Loucy (cell line): ENCODE measurements at regions not wholly inside any gene's neighbourhood (a gene's known extent, or its start where the extent isn't known, plus 50 kb on each side); places are given as distances from the start of the nearest gene placed in this dataset.

Experiments used
- H2AFZ ChIP-seq: fragments of 200-600 bp; sonication (generic); 2 replicates; pipeline ENCODE4 v1.6.0; 2016; ENCODE audit warnings: antibody characterized with exemption, mild to moderate bottlenecking, low read length, moderate library complexity
- H3F3A ChIP-seq: fragments of 200-600 bp; 2 replicates; pipeline ENCODE4 v1.6.0; 2016; ENCODE audit warnings: antibody characterized with exemption, low read depth, mild to moderate bottlenecking
- H3K27me3 ChIP-seq: fragments of 200-600 bp; sonication (generic); 2 replicates; pipeline ENCODE4 v1.6.1; 2014; ENCODE audit warnings: low read length, mild to moderate bottlenecking; ENCODE audit not compliant: insufficient read depth, poor library complexity, severe bottlenecking
- H3K36me3 ChIP-seq: fragments of 200-600 bp; sonication (generic); 2 replicates; pipeline ENCODE4 v1.6.1; 2016; ENCODE audit warnings: low read length; ENCODE audit not compliant: insufficient read depth
- H3K4me1 ChIP-seq: fragments of 200-600 bp; sonication (generic); 2 replicates; pipeline ENCODE4 v1.5.1; 2014; ENCODE audit warnings: low read length, mild to moderate bottlenecking; ENCODE audit not compliant: insufficient read depth, poor library complexity, severe bottlenecking
- H3K4me2 ChIP-seq: fragments of 200-600 bp; sonication (generic); 2 replicates; pipeline ENCODE4 v1.6.0; 2014; ENCODE audit warnings: antibody characterized with exemption, low read length, low read depth, mild to moderate bottlenecking; ENCODE audit not compliant: poor library complexity, severe bottlenecking
- H3K4me3 ChIP-seq: fragments of 200-600 bp; sonication (generic); 2 replicates; pipeline ENCODE4 v1.5.1; 2014; ENCODE audit warnings: low read length, mild to moderate bottlenecking, mixed read lengths; ENCODE audit not compliant: poor library complexity, severe bottlenecking
- H3K79me2 ChIP-seq: fragments of 200-600 bp; sonication (generic); 2 replicates; pipeline ENCODE4 v1.6.1; 2014; ENCODE audit warnings: low read length; ENCODE audit not compliant: insufficient read depth
- H3K9ac ChIP-seq: fragments of 200-600 bp; sonication (generic); 2 replicates; pipeline ENCODE4 v1.6.0; 2014; ENCODE audit warnings: mild to moderate bottlenecking, low read depth, low read length, moderate library complexity; ENCODE audit not compliant: poor library complexity, severe bottlenecking
- H3K9me2 ChIP-seq: fragments of 200-600 bp; sonication (generic); replicated peaks from 2 replicates; pipeline ENCODE4 v1.6.1; 2016; ENCODE audit warnings: low read depth, low read length, mixed read lengths
- H3K9me3 ChIP-seq: fragments of 200-600 bp; sonication (generic); 2 replicates; pipeline ENCODE4 v1.6.1; 2014; ENCODE audit warnings: mild to moderate bottlenecking, antibody characterized with exemption, low read length, low read depth; ENCODE audit not compliant: insufficient read depth
- H4K20me1 ChIP-seq: fragments of 200-600 bp; sonication (generic); 2 replicates; pipeline ENCODE4 v1.6.0; 2014; ENCODE audit warnings: antibody characterized with exemption, low read length, mild to moderate bottlenecking; ENCODE audit not compliant: insufficient read depth, poor library complexity, severe bottlenecking
- EZH2phosphoT487 ChIP-seq: fragments of 200-600 bp; IDR thresholded peaks from 2 replicates; pipeline ENCODE4 v1.6.1; 2018; ENCODE audit warnings: antibody characterized with exemption, mild to moderate bottlenecking, moderate library complexity, borderline replicate concordance
- TF ChIP-seq, protein P1 (sequence below): fragments of 200-600 bp; sonication (generic); conservative IDR thresholded peaks from 2 replicates; pipeline ENCODE4 v1.5.1; 2014; ENCODE audit warnings: mild to moderate bottlenecking, antibody characterized with exemption, low read length

GRCh38 chr15:96418146-96418545 lies 87.6 kb downstream of the NR2F2 start:
- Histone ChIP-seq H4K20me1 (no peaks in the 10 kb centered on the region), H3K36me3 (no peaks in the 10 kb centered on the region), H3K9ac (no peak overlapping the region), H2AFZ (no peak overlapping the region), H3K9me3 (no peaks in the 10 kb centered on the region), H3K4me3 (no peak overlapping the region), H3K4me1 (no peaks in the 10 kb centered on the region), H3K9me2 (no peaks in the 10 kb centered on the region), H3F3A (no peaks in the 10 kb centered on the region), H3K4me2 (no peak overlapping the region), H3K79me2 (no peaks in the 10 kb centered on the region), H3K27me3 (no peaks in the 10 kb centered on the region)
- no peak for TF ChIP-seq EZH2phosphoT487
- TF ChIP-seq, protein P1, sequence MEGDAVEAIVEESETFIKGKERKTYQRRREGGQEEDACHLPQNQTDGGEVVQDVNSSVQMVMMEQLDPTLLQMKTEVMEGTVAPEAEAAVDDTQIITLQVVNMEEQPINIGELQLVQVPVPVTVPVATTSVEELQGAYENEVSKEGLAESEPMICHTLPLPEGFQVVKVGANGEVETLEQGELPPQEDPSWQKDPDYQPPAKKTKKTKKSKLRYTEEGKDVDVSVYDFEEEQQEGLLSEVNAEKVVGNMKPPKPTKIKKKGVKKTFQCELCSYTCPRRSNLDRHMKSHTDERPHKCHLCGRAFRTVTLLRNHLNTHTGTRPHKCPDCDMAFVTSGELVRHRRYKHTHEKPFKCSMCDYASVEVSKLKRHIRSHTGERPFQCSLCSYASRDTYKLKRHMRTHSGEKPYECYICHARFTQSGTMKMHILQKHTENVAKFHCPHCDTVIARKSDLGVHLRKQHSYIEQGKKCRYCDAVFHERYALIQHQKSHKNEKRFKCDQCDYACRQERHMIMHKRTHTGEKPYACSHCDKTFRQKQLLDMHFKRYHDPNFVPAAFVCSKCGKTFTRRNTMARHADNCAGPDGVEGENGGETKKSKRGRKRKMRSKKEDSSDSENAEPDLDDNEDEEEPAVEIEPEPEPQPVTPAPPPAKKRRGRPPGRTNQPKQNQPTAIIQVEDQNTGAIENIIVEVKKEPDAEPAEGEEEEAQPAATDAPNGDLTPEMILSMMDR = no peak

DNA sequence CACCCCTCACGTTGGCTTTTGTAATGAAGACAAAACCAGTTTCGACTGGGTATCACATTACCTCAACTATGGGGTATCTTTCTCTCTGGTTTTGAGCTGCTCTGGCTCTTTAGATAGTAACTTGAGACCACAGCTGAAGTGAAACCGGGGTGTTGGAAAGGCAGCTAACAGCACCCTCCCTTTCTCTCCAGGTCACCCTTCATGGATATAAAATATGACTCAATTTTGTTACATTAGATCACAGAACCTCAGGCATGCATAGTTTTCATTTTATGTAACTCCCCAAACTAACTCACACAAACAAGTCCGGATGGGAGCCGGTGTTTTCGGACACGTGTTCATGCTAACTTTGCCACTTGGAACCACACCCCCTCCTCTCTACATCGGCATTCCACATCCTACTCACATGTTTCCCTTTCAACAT lies 90.7 kb downstream of the NR2F2 start:
- no peaks in the 10 kb centered on the region for H3K4me1 ChIP-seq
- H4K20me1 ChIP-seq = no peaks in the 10 kb centered on the region
- no peaks in the 10 kb centered on the region for H3K9me2 ChIP-seq
- H3K9me3 ChIP-seq = no peaks in the 10 kb centered on the region
- no peaks in the 10 kb centered on the region for H3F3A ChIP-seq
- no peaks in the 10 kb centered on the region for H3K36me3 ChIP-seq
- no peak overlapping the region for H3K4me3 ChIP-seq
- no peak for TF ChIP-seq EZH2phosphoT487
- TF ChIP-seq, protein P1 = no peak
- no peak overlapping the region for H3K9ac ChIP-seq
- no peaks in the 10 kb centered on the region for H3K27me3 ChIP-seq
- H2AFZ ChIP-seq = no peak overlapping the region
- H3K4me2 ChIP-seq = no peak overlapping the region
- H3K79me2 ChIP-seq = no peaks in the 10 kb centered on the region

GRCh38 chr15:96422125-96422524 lies 91.6 kb downstream of the NR2F2 start:
- H4K20me1 ChIP-seq = no peaks in the 10 kb centered on the region
- no peaks in the 10 kb centered on the region for H3K4me1 ChIP-seq
- TF ChIP-seq, protein P1 = no peak
- no peak for TF ChIP-seq EZH2phosphoT487
- H3F3A ChIP-seq = no peaks in the 10 kb centered on the region
- H3K9ac ChIP-seq = no peak overlapping the region
- H3K36me3 ChIP-seq = no peaks in the 10 kb centered on the region
- H3K9me2 ChIP-seq = no peaks in the 10 kb centered on the region
- H3K4me3 ChIP-seq = no peak overlapping the region
- H3K4me2 ChIP-seq = no peak overlapping the region
- no peaks in the 10 kb centered on the region for H3K9me3 ChIP-seq
- H3K79me2 ChIP-seq = no peaks in the 10 kb centered on the region
- no peaks in the 10 kb centered on the region for H3K27me3 ChIP-seq
- H2AFZ ChIP-seq = no peak overlapping the region
